Lung (tissue), 11 donors: ENCODE measurements at regions not wholly inside any gene's neighbourhood (a gene's known extent, or its start where the extent isn't known, plus 50 kb on each side); places are given as distances from the start of the nearest gene placed in this dataset.
A peak's percentile ranks its signal among the peaks of the same experiment; 100 is the strongest.

Experiments used
- ATAC-seq: fragments of 200-7000 bp; cut with Tn5 transposase; one replicate; pipeline ENCODE4 v1.9.1; 2020; ENCODE audit warnings: moderate number of reproducible peaks; ENCODE audit not compliant: insufficient read depth, low FRiP score
- DNase-seq, 3 donors: peaks; one replicate each; pipeline ENCODE4 v3.0.0-alpha.2; 2013 to 2017
- H3K27ac ChIP-seq, 2 donors: one replicate each; pipeline ENCODE4 v1.5.1; 2013; ENCODE audit warnings: mild to moderate bottlenecking in 2 of 2, moderate library complexity in 2 of 2, control low read depth in 1 of 2, inconsistent platforms in 1 of 2, low read depth in 1 of 2, low read length in 1 of 2
- H3K27me3 ChIP-seq, 3 donors: one replicate each; pipeline ENCODE4 v1.5.1; 2013; ENCODE audit warnings: low read length in 2 of 3; ENCODE audit not compliant: control insufficient read depth in 3 of 3, insufficient read depth in 3 of 3
- H3K36me3 ChIP-seq, 4 donors: one replicate each; pipeline ENCODE4 v1.5.1; 2013; ENCODE audit warnings: low read length in 4 of 4, mild to moderate bottlenecking in 1 of 4, moderate library complexity in 1 of 4; ENCODE audit not compliant: control insufficient read depth in 4 of 4, insufficient read depth in 4 of 4
- H3K4me1 ChIP-seq, 5 donors: one replicate each; pipeline ENCODE4 v1.5.1; 2013; ENCODE audit warnings: low read length in 5 of 5, mild to moderate bottlenecking in 2 of 5, moderate library complexity in 1 of 5; ENCODE audit not compliant: control insufficient read depth in 5 of 5, insufficient read depth in 5 of 5
- H3K4me3 ChIP-seq: one replicate; pipeline ENCODE4 v1.5.1; 2013; ENCODE audit warnings: mild to moderate bottlenecking, control low read depth, moderate library complexity
- H3K9ac ChIP-seq, 2 donors: one replicate each; pipeline ENCODE4 v1.5.1; 2013; ENCODE audit warnings: low read length in 2 of 2, control low read depth in 1 of 2; ENCODE audit not compliant: insufficient read depth in 1 of 2
- H3K9me3 ChIP-seq, 4 donors: one replicate each; pipeline ENCODE4 v1.5.1; 2013; ENCODE audit warnings: low read length in 3 of 4, mild to moderate bottlenecking in 1 of 4, moderate library complexity in 1 of 4; ENCODE audit not compliant: control insufficient read depth in 4 of 4, insufficient read depth in 3 of 4
- CTCF ChIP-seq: IDR thresholded peaks from 2 replicates; pipeline ENCODE4 v1.5.1; 2012; ENCODE audit warnings: mild to moderate bottlenecking; ENCODE audit errors: control extremely low read depth, extremely low read depth
- WGBS, 2 donors: extraction: QIAGEN DNeasy Blood & Tissue Kit; methylation state at CpG; one replicate each; pipeline ENCODE4 v1.1.7; 2013; 5-methylcytosine and 5-hydroxymethylcytosine counted together
- donor health status: control.
- donor health status: control.
- donor health status: Bipolar disorder and iron deficiency.
- donor health status: healthy.
- donor health status: DM: yes; HTN: yes; CAD: no.

- H3K4me3 ChIP-seq, result no peak overlapping the region
- H3K4me1 ChIP-seq, result peaks cover 0 to 17% (median 8%) of the 10 kb centered on the region in 5 donors
- H3K27me3 ChIP-seq, result no peaks in the 10 kb centered on the region
- WGBS, 2 donors, result 25 to 39% methylated on average over 10 of the region's 10 CpGs
- DNase-seq (peak; percentile 71 to 81 (median 80)), ATAC-seq (peak; percentile 42)
- peak; percentile 30 for TF ChIP-seq CTCF
- H3K36me3 ChIP-seq, result no peaks in the 10 kb centered on the region
- H3K9ac ChIP-seq, result peak overlapping the region in 1 of 2 donors; percentile 16
- peaks cover 0 to 2% (median 0%) of the 10 kb centered on the region in 4 donors for H3K9me3 ChIP-seq
- peak overlapping the region in 1 of 2 donors; percentile 22 for H3K27ac ChIP-seq
Measured at GRCh38 chr9:96061293-96061987, 185.9 kb downstream of the ERCC6L2 start.

GRCh38 chr9:96058218-96058617 is 182.7 kb downstream of the ERCC6L2 start:
- ATAC-seq (no peak), DNase-seq (no peak)
- no peak overlapping the region for H3K4me3 ChIP-seq
- H3K9me3 ChIP-seq, result peaks cover 0 to 3% (median under 1%) of the 10 kb centered on the region in 4 donors
- no peak overlapping the region for H3K9ac ChIP-seq
- H3K4me1 ChIP-seq, result peaks cover 0 to 25% (median 11%) of the 10 kb centered on the region in 5 donors
- no peaks in the 10 kb centered on the region for H3K36me3 ChIP-seq
- no peak overlapping the region for H3K27ac ChIP-seq
- TF ChIP-seq CTCF, result no peak
- no peaks in the 10 kb centered on the region for H3K27me3 ChIP-seq
- 91 to 93% methylated on average over 2 of the region's 2 CpGs for WGBS, 2 donors

GRCh38 chr9:96057155-96057554 is 181.7 kb downstream of the ERCC6L2 start:
- H3K4me3 ChIP-seq, result no peak overlapping the region
- peaks cover 0 to 5% (median under 1%) of the 10 kb centered on the region in 4 donors for H3K9me3 ChIP-seq
- DNase-seq (no peak), ATAC-seq (no peak)
- H3K36me3 ChIP-seq, result no peaks in the 10 kb centered on the region
- H3K9ac ChIP-seq, result no peak overlapping the region
- no peaks in the 10 kb centered on the region for H3K27me3 ChIP-seq
- H3K4me1 ChIP-seq, result peaks cover 0 to 19% (median 11%) of the 10 kb centered on the region in 5 donors
- H3K27ac ChIP-seq, result no peak overlapping the region
- no peak for TF ChIP-seq CTCF
- WGBS, 2 donors, result 93 to 94% methylated on average over 1 of the region's 1 CpG
